ENCODE measurements at regions not wholly inside any gene's neighbourhood (a gene's known extent, or its start where the extent isn't known, plus 50 kb on each side); places are given as distances from the start of the nearest gene placed in this dataset.

GRCh38 chr3:144358191-144358590 lies 386.6 kb downstream of the DIPK2A start:
- no peak for TF ChIP-seq CTCF (IDR thresholded peaks at IDR 0.05)
- Histone ChIP-seq H3K4me1 (no peaks in the 10 kb centered on the region), H3K27ac (no peak overlapping the region), H3K9ac (ENCODE audit: low read depth in 2 of 2, low read length in 2 of 2) (no peak overlapping the region), H3K36me3 (no peaks in the 10 kb centered on the region), H3K27me3 (no peaks in the 10 kb centered on the region), H3K9me3 (no peaks in the 10 kb centered on the region), H3K4me3 (no peak overlapping the region)
- DNase-seq = no peak
- intact Hi-C loops (cut with DNase I) = no loop called here

GRCh38 chr3:144361002-144361401 lies 389.4 kb downstream of the DIPK2A start:
- Histone ChIP-seq H3K4me1 (no peaks in the 10 kb centered on the region), H3K27me3 (no peaks in the 10 kb centered on the region), H3K9ac (ENCODE audit: low read depth in 2 of 2, low read length in 2 of 2) (no peak overlapping the region), H3K27ac (no peak overlapping the region), H3K4me3 (no peak overlapping the region), H3K36me3 (no peaks in the 10 kb centered on the region), H3K9me3 (no peaks in the 10 kb centered on the region)
- intact Hi-C loops (cut with DNase I) = no loop called here
- TF ChIP-seq CTCF (IDR thresholded peaks at IDR 0.05) = no peak
- no peak for DNase-seq

DNA sequence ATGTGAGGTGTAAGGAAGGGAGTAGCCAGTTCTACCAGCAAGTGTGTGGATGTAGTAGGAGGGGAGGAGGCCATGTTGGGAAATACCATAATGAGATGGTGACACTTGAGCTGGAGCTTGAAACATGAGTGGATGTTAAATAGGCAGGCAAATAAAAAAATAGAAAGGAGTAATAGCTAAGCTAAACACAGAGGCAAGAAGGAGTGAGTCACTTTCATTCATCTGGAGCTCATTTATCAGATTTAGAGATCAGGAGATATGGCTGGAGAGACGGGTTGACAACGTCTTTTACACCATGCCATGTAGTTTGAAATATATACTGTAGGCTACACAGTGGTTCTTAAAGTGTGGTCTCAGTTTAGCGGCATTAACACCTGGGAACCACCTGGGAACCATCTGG lies 390.5 kb downstream of the DIPK2A start:
- Histone ChIP-seq H3K36me3 (no peaks in the 10 kb centered on the region), H3K27me3 (no peaks in the 10 kb centered on the region), H3K9ac (ENCODE audit: low read depth in 2 of 2, low read length in 2 of 2) (no peak overlapping the region), H3K4me1 (no peaks in the 10 kb centered on the region), H3K4me3 (no peak overlapping the region), H3K9me3 (no peaks in the 10 kb centered on the region), H3K27ac (no peak overlapping the region)
- no peak for TF ChIP-seq CTCF (IDR thresholded peaks at IDR 0.05)
- intact Hi-C loops (cut with DNase I) = no loop called here
- no peak for DNase-seq

DNA sequence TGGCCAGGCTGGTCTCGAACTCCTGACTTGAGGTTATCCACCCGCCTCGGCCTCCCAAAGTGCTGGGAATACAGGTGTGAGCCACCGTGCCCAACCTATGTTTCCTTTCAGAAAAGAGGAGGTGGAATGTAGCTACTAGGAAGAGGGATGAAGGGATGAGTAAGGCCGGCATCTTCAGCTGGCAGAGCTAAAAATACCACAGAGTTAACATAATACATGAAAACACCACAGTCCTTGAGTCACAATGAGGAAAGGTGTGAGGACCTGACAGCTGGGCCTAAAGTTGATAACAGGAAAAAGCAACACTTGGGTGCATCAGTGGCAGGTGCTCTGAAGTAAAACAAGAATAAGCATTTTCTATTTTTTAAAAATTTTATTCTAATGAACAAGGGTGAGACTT lies 392.2 kb downstream of the DIPK2A start:
- intact Hi-C loops (cut with DNase I) = no loop called here
- no peak for DNase-seq
- no peak for TF ChIP-seq CTCF (IDR thresholded peaks at IDR 0.05)

DNA sequence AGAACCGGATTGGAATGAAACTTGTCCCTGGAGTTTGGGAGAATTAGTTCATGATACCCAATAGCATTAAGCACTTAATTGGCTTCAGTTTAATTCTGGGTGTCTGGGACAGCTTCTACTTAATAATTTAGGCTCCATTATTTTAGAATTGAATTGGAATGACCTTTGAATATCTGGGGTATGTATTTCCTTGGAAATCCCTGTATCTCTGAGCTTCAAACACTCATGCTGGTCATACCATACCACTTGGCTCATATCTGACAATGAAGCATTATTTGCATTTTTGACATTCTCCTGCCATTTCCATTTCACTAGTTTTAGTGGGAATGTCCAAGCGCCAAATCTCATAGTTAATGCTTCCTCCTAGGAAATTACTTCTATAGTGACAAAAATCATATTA lies 393.1 kb downstream of the DIPK2A start:
- no peaks in the 10 kb centered on the region for H3K36me3 ChIP-seq
- H3K9ac ChIP-seq (ENCODE audit: low read depth in 2 of 2, low read length in 2 of 2) = no peak overlapping the region
- intact Hi-C loops (cut with DNase I) = no loop called here
- no peak for DNase-seq
- H3K27ac ChIP-seq = no peak overlapping the region
- no peaks in the 10 kb centered on the region for H3K4me1 ChIP-seq
- TF ChIP-seq CTCF (IDR thresholded peaks at IDR 0.05) = no peak
- no peaks in the 10 kb centered on the region for H3K9me3 ChIP-seq
- H3K27me3 ChIP-seq = no peaks in the 10 kb centered on the region
- H3K4me3 ChIP-seq = no peak overlapping the region

More for the DNA sequence above, 392.2 kb downstream of the DIPK2A start:
- Histone ChIP-seq H3K27me3 (no peaks in the 10 kb centered on the region), H3K9me3 (no peaks in the 10 kb centered on the region), H3K27ac (no peak overlapping the region), H3K36me3 (no peaks in the 10 kb centered on the region), H3K9ac (ENCODE audit: low read depth in 2 of 2, low read length in 2 of 2) (no peak overlapping the region), H3K4me1 (no peaks in the 10 kb centered on the region), H3K4me3 (no peak overlapping the region)

All from colonic mucosa (tissue), 4 donors.